Anterior cingulate cortex (tissue), 58 donors: ENCODE measurements at regions not wholly inside any gene's neighbourhood (a gene's known extent, or its start where the extent isn't known, plus 50 kb on each side); places are given as distances from the start of the nearest gene placed in this dataset.

Experiments used
- DNase-seq, 58 donors: peaks; one replicate each; lab custom pipeline; 2025; lab: John Stamatoyannopoulos, UW

- no peak for DNase-seq
These were observed 790.5 kb upstream of the ID2 start for GRCh38 chr2:7891312-7891711.

DNA sequence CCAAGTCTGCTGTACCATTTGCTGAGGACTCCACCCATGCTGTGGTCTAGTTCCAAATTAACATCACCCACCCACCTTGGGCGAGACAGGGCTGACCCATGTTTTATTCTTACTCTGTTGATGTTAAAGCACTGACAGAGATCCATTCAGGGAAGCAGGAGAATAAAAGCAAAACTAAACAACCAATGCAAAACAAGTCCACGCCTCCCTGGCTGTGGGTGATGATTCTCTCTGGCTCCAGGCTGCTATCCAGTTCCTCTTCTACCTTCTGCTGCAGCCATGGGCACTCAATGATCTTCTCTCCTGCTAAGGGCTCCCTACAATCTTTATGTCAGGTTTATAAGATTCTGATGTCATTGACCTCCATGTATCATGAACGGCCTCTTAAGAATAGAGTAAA, 786.6 kb upstream of the ID2 start:
- DNase-seq: no peak

GRCh38 chr2:7896940-7897487, 784.8 kb upstream of the ID2 start:
- no peak for DNase-seq

- no peak for DNase-seq
These were observed 782.6 kb upstream of the ID2 start for GRCh38 chr2:7899241-7899640.

DNA sequence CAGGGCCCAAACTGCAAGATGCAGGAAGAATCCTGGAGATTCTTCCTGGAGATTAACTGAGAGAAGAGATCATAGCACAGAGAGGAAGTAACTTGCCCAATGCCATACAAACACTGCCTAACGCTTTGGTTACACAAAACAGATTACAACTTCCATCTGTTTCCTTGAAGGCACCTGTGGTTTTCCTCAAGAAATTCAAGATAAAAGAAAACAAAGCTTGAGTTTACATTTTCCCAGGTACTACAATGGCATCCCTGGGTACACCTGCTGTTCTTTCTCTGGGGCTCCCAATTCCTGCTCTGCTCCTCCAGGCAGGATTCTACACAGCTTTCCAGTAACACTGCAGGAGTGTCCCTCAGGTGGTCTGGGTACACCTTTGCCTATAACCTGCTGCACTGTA, 781.9 kb upstream of the ID2 start:
- no peak for DNase-seq

- no peak for DNase-seq
These were observed 781.3 kb upstream of the ID2 start for GRCh38 chr2:7900593-7900992.

DNA sequence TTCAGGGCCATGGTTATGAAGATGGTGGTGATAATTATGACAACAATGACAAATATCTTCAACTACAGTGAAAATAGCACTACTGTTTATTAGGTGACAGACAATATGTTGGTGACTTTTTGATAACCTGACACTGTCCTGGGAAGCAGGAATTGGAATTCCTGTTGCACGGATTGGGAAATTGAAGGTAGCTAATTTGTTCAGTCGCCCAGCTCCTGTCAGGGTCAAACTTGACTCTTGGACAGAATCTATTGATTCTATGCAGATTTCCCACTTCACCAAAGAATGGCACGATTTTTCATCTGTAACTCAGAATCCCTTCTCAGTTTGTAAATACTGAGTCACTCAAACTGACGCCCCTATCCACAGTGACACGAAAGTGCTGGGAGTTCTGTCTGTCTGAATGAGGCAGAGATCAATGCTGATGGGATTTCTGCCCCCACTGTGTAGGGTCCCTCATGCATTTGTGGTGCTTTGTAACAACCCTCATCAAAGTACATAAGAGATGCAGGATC, 779.5 kb upstream of the ID2 start:
- DNase-seq: no peak

DNA sequence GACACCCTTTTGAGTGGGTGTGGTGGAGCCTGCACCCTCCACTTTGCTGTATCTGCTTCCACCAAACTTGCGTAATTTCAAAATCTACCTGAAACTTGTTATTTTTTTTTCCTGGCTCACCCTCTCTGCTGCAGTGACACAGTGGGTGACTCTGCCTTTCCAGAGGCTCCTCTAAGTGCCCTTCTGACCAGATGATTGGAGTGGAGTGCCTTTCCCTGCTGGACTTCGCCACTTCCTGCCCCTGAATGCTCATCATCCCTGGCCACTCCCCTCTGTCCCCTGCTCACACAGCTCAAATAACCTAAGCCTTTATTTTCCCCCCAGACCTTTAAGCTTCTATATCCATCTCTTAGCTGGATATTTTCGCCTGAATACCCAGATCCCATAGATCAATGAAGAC, 777.5 kb upstream of the ID2 start:
- no peak for DNase-seq

DNA sequence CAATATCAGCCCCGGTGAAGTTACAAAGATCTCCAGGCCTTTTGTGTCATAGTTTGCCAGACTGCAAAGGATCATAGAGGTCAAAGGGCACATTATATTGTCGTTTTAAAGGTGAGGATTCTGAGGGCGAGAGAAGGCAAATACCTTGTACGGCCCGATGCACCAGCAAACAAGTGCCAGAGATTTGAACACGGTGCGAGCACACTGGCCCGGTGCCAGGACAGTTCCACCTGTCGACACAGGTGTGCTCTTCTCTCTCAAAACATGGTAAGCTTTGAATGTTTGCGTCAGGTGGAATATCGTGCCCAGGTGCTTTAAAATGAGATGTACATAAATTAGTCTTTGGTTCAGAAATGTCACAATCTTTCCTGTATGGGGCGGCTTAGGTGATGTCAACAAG, 776.1 kb upstream of the ID2 start:
- DNase-seq: no peak

DNA sequence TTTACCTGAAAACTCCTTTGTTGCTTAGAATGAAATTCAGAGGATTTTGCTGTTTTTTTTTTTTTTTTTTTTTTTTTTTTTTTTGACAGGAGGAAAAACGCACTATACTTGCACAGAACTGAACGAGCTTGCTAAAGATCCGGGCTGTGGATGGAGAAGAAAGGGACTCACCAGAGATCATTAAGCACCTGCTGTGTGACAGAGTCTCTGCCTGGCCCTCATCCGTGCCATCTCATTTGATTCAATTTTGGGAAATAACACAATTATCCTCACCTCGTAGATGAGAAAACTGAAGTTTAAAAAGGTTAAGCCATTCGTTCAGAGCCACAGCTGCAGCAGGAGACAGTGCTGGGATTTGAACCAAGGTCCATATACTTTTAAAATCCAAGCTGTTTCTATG, 775.4 kb upstream of the ID2 start:
- no peak for DNase-seq

DNA sequence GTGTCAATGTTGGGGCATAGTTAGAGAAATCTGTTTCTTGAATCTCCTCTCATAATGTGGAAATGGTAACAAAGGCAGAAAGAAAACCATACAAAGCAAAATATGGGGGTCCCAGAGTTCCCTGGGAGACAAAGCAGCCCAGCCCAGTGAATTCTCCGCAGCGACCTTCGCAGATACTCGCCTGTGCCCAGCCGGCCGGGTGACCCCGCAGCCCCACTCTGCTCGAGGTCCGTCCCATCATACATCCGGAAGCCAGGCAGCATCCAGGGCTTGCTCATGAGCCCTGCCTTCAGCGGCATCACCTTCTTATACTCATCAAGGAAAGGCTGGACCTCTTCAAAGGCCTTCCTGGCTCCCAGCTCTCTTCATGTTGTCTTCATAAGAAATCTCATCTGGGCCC, 774.8 kb upstream of the ID2 start:
- no peak for DNase-seq

GRCh38 chr2:7910752-7911151, 771.1 kb upstream of the ID2 start:
- DNase-seq: no peak

DNA sequence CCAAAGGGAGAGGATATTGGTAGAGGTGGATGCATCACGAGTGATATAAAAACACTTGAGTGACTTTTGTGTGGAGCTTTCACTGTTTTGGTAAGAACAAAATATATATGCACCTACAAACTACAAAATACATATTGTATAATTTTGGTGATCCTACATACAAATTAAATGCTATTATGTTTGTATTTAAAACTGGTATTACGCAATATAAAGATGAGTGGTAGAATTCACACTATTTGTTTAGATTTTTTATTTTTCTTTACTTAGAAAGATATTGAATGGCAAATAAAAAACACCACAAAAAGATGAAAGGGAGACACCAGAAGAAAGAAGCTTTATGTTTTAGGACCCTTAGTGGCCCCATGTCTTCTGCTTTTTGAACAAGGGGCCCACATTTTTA, 770.7 kb upstream of the ID2 start:
- DNase-seq: no peak

DNA sequence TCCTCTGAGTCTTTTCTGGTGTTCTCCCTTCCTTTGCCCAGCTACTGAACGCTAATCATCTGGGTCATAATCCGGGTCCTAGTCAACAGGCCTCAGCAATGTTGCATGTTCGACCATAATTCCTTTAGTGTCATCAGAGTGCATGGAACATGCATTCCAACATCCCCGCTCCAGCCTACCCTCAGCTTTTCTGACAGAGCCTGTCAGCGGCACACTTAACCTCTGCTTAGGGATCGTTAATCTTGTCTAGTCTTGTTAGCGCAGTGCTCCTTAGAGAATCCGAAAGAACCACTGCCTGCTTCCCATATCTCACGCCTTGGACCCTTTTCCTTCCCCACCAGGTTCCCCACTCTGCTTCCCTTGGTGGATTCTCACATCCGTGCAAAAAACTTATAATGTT, 767.9 kb upstream of the ID2 start:
- DNase-seq: no peak

- DNase-seq: no peak
These were observed 766.4 kb upstream of the ID2 start for GRCh38 chr2:7915302-7916091.

DNA sequence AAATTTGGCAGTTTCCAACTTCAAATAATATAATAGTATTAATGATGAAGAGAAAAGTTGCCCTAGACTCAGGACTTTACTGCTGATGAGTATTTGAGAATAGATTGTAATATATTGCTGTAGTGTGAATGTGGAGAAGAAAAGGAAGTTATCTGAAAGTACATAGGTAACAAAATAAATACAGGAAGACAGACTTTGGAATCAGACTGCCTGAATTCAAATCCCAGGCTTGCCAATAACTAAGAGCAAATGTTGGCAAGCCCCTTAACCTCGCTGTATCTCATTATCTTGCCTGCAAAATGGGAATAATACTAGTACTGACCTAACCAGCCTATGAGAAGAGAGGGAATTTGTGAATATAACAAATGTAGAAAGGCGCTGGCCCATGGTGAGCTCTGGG, 765.2 kb upstream of the ID2 start:
- no peak for DNase-seq

GRCh38 chr2:7919510-7919909, 762.3 kb upstream of the ID2 start:
- no peak for DNase-seq

- DNase-seq: no peak
These were observed 757.7 kb upstream of the ID2 start for GRCh38 chr2:7924023-7924762.

DNA sequence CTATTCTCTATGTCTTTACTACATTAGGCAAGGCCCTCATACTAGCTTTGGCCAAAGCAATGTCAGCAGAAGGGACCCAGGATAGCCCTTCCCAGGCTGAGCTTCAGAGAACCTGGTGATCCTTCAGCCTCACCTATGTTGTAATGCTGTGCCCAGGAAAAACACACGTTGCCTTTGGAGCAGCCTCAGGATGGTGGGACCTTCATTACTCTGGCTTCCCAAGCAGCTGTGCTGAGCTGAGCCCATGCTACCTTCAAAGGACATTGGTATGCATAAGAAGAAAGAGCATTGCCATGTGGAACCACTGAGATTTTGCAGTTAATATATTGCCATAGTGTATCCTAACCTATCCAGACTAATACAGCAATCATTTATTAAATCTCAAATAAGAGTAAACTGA, 756.4 kb upstream of the ID2 start:
- DNase-seq: no peak

DNA sequence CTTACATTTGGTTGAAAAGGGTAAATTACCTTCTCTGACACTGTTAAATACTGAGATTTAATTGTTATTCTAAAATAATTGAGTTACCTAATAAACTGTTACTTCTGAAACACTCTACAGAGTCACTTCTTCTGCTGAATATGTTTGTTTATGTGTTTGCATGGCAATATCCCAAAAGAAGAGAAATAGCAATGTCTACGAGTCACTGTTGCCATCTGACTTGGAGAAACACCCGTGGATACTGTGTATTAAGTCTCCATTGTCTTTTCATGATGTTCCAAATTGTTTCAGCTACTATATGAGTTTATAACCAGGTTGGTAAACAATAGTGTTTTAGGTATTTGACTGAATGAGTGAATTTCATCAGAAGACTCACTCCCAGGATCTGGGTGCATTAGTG, 754.2 kb upstream of the ID2 start:
- DNase-seq: no peak

DNA sequence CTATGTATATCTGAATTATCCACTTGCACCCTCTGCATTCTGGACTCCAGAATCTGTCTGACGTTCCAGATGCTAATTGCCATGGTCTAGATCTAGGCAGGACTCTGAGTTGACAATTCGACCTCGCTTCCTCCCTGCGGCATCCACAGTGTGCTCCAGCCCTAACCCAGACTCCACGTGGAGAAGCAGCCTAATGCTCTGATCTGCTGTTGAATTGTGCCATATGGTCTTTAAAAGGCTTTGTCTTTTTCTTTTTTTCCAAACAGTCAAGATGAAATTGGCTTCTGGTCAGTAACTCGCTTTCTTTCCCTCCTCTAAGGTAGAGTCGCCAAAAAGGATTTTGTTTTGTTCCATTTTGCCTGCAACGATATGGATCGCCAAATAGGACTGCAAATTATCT, 752.6 kb upstream of the ID2 start:
- DNase-seq: no peak
